H1 (cell line): ENCODE measurements at regions not wholly inside any gene's neighbourhood (a gene's known extent, or its start where the extent isn't known, plus 50 kb on each side); places are given as distances from the start of the nearest gene placed in this dataset.

Experiments used
- USF2 ChIP-seq: IDR thresholded peaks from 2 replicates; pipeline ENCODE4 v1.6.1; 2011; ENCODE audit warnings: low read length, improper control_type of control experiment

DNA sequence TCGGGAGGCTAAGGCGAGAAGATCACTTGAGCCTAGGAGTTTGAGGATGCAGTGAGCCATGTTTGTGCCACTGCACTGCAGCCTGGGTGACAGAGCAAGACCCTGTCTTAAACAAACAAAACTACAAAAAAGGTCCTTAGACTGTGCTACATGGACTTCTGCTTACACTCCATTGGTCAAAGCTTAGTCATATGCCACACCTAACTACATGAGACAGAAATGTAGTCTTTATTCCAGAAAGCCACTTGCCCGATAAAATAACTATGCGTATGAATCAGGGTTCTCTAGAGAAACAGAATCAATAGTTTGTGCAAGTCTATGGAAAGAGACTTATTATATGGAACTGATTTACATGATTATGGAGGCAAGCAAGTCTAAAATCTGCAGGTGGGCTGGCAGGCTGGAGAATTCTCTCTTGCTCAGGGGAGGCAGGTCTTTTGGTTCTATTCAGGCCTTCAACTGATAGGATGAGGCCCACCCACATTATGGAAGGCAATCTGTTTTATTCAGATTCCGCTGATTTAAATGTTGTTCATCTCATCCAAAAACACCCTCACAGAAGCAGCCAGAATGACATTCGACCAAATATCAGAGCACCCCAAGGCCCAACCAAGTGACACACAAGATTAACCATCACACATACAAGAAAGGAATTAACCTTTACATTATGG, 114.4 kb upstream of the SIX2 start (continued):
- TF ChIP-seq USF2, result no peak
